AG08396 (cell line): ENCODE measurements at regions not wholly inside any gene's neighbourhood (a gene's known extent, or its start where the extent isn't known, plus 50 kb on each side); places are given as distances from the start of the nearest gene placed in this dataset.

ENCODE experiments used
- DNase-seq: peaks from one replicate; pipeline ENCODE4 v3.0.0; 2012; ENCODE audit warnings: low spot score, mixed read lengths

GRCh38 chr6:106918115-106918514 lies 56.4 kb downstream of the CD24 start:
- no peak for DNase-seq

GRCh38 chr6:106916891-106917290 lies 57.6 kb downstream of the CD24 start:
- DNase-seq, result no peak

- DNase-seq, result no peak
Measured at GRCh38 chr6:106913676-106914280, 60.8 kb downstream of the CD24 start.

- DNase-seq, result no peak
Measured at GRCh38 chr6:106913111-106913510, 61.4 kb downstream of the CD24 start.

GRCh38 chr6:106912091-106912490 lies 62.4 kb downstream of the CD24 start:
- DNase-seq, result no peak

GRCh38 chr6:106910999-106911949 lies 63.3 kb downstream of the CD24 start:
- no peak for DNase-seq

GRCh38 chr6:106908386-106908840 lies 66.1 kb downstream of the CD24 start:
- DNase-seq, result no peak

- DNase-seq, result no peak
Measured at GRCh38 chr6:106907754-106908153, 66.8 kb downstream of the CD24 start.

- DNase-seq, result no peak
Measured at GRCh38 chr6:106906232-106906631, 68.3 kb downstream of the CD24 start.

- no peak for DNase-seq
Measured at GRCh38 chr6:106903299-106903698, 71.2 kb downstream of the CD24 start.

GRCh38 chr6:106901062-106901461 lies 73.5 kb downstream of the CD24 start:
- DNase-seq, result no peak

GRCh38 chr6:106899697-106900096 lies 74.8 kb downstream of the CD24 start:
- no peak for DNase-seq

GRCh38 chr6:106897580-106897979 lies 76.9 kb downstream of the CD24 start:
- DNase-seq, result no peak

GRCh38 chr6:106895703-106896040 lies 78.9 kb downstream of the CD24 start:
- no peak for DNase-seq

- no peak for DNase-seq
Measured at GRCh38 chr6:106894978-106895702, 79.4 kb downstream of the CD24 start.

- no peak for DNase-seq
Measured at GRCh38 chr6:106892186-106892585, 82.3 kb downstream of the CD24 start.

- no peak for DNase-seq
Measured at GRCh38 chr6:106890447-106890846, 84.1 kb downstream of the CD24 start.

GRCh38 chr6:106889692-106890091 lies 84.8 kb downstream of the CD24 start:
- DNase-seq, result no peak

GRCh38 chr6:106886922-106887797 lies 87.4 kb downstream of the CD24 start:
- no peak for DNase-seq

- no peak for DNase-seq
Measured at GRCh38 chr6:106886081-106886843, 88.3 kb downstream of the CD24 start.

- no peak for DNase-seq
Measured at GRCh38 chr6:106885679-106886078, 88.8 kb downstream of the CD24 start.
